Naive thymus-derived CD4-positive, alpha-beta T cell (primary cell): ENCODE measurements at regions not wholly inside any gene's neighbourhood (a gene's known extent, or its start where the extent isn't known, plus 50 kb on each side); places are given as distances from the start of the nearest gene placed in this dataset.

Experiments
- ATAC-seq: fragments of 150-1000 bp; cut with Tn5 transposase; 2 replicates; pipeline ENCODE4 v1.10.0; 2021; ENCODE audit warnings: mild to moderate bottlenecking, moderate library complexity
- CTCF ChIA-PET: fragments of 350-600 bp; sonication (Branson Sonifier 250); formaldehyde crosslinking; loops from one replicate; lab custom pipeline; 2021; ENCODE audit warnings: antibody characterized with exemption; lab: Charles Lee
- POLR2A ChIA-PET: fragments of 350-600 bp; sonication (Branson Sonifier 250); formaldehyde crosslinking; loops from one replicate; lab custom pipeline; 2021; ENCODE audit warnings: antibody characterized with exemption, inconsistent platforms; lab: Charles Lee
- DNase-seq, 9 donors: peaks; one replicate each; pipeline versions ENCODE4 v3.0.0 to v3.0.0-alpha.2; 2020 to 2022; ENCODE audit warnings: mixed read lengths in 1 of 9
- H3K27ac ChIP-seq: one replicate; pipeline ENCODE4 v1.7.0; 2013; ENCODE audit warnings: mild to moderate bottlenecking, low read depth, low read length, moderate library complexity
- H3K27me3 ChIP-seq, 2 donors: one replicate each; pipeline ENCODE4 v1.7.0; 2013; ENCODE audit warnings: low read length in 2 of 2, mild to moderate bottlenecking in 2 of 2, moderate library complexity in 2 of 2; ENCODE audit not compliant: control insufficient read depth in 2 of 2, insufficient read depth in 2 of 2
- H3K36me3 ChIP-seq, 3 experiments: 1 replicate in 2 of 3; 2 replicates in 1 of 3; pipeline ENCODE4 v1.7.0; 2013; ENCODE audit warnings: low read length in 3 of 3, mild to moderate bottlenecking in 3 of 3, moderate library complexity in 1 of 3; ENCODE audit not compliant: insufficient read depth in 3 of 3, control insufficient read depth in 2 of 3
- H3K4me1 ChIP-seq, 2 donors: one replicate each; pipeline ENCODE4 v1.7.0; 2013; ENCODE audit warnings: low read length in 2 of 2, mild to moderate bottlenecking in 2 of 2, moderate library complexity in 1 of 2; ENCODE audit not compliant: control insufficient read depth in 2 of 2, insufficient read depth in 2 of 2
- H3K4me3 ChIP-seq: 2 replicates; pipeline ENCODE4 v1.7.0; 2013; ENCODE audit warnings: mild to moderate bottlenecking, low read length
- H3K9me3 ChIP-seq, 3 experiments: 1 replicate in 2 of 3; 2 replicates in 1 of 3; pipeline ENCODE4 v1.7.0; 2013; ENCODE audit warnings: low read length in 3 of 3; ENCODE audit not compliant: control insufficient read depth in 2 of 3
- H3K27ac Mint-ChIP-seq, 9 donors: one replicate each; pipeline ENCODE4 v1.8.0; 2020 to 2022; ENCODE audit warnings: mixed read lengths in 9 of 9, mild to moderate bottlenecking in 8 of 9, moderate library complexity in 5 of 9, inconsistent platforms in 2 of 9
- H3K27me3 Mint-ChIP-seq, 5 donors: one replicate each; pipeline ENCODE4 v1.8.0; 2021 to 2022; ENCODE audit warnings: mixed read lengths in 5 of 5, mild to moderate bottlenecking in 1 of 5
- H3K36me3 Mint-ChIP-seq, 5 donors: one replicate each; pipeline ENCODE4 v1.8.0; 2020 to 2022; ENCODE audit warnings: mixed read lengths in 5 of 5, mild to moderate bottlenecking in 3 of 5, inconsistent platforms in 1 of 5
- H3K4me1 Mint-ChIP-seq, 7 donors: one replicate each; pipeline ENCODE4 v1.8.0; 2020 to 2022; ENCODE audit warnings: mixed read lengths in 7 of 7, mild to moderate bottlenecking in 3 of 7, inconsistent platforms in 1 of 7
- H3K4me3 Mint-ChIP-seq, 10 donors: one replicate each; pipeline ENCODE4 v1.8.0; 2020 to 2022; ENCODE audit warnings: mild to moderate bottlenecking in 10 of 10, mixed read lengths in 10 of 10, moderate library complexity in 6 of 10, inconsistent platforms in 2 of 10
- H3K9me3 Mint-ChIP-seq, 11 donors: one replicate each; pipeline ENCODE4 v1.8.0; 2020 to 2022; ENCODE audit warnings: mixed read lengths in 11 of 11, mild to moderate bottlenecking in 4 of 11, inconsistent platforms in 1 of 11, moderate library complexity in 1 of 11
- intact Hi-C, 2 donors: fragments of 100-400 bp; cut with micrococcal nuclease; formaldehyde crosslinking; loops; one replicate each; pipeline ENCODE4 v1.15.1; 2023

GRCh38 chr16:7113949-7114348, 218.7 kb upstream of the RBFOX1 start:
- Mint-ChIP-seq H3K27me3 (no peaks in the 10 kb centered on the region), H3K36me3 (no peaks in the 10 kb centered on the region), H3K4me1 (no peaks in the 10 kb centered on the region), H3K9me3 (peaks cover 0 to 11% (median 4%) of the 10 kb centered on the region in 11 donors), H3K27ac (no peak overlapping the region), H3K4me3 (no peak overlapping the region)
- Histone ChIP-seq H3K36me3 (no peaks in the 10 kb centered on the region), H3K27ac (no peak overlapping the region), H3K4me3 (no peak overlapping the region), H3K4me1 (no peaks in the 10 kb centered on the region), H3K9me3 (peaks cover 0 to 3% (median 0%) of the 10 kb centered on the region in 3 experiments), H3K27me3 (no peaks in the 10 kb centered on the region)
- DNase-seq = no peak
- CTCF ChIA-PET = no interaction called here
- intact Hi-C loops = no loop called here
- ATAC-seq = no peak
- POLR2A ChIA-PET = no interaction called here

GRCh38 chr16:7113395-7113794, 219.2 kb upstream of the RBFOX1 start:
- Mint-ChIP-seq H3K36me3 (no peaks in the 10 kb centered on the region), H3K4me3 (no peak overlapping the region), H3K27me3 (no peaks in the 10 kb centered on the region), H3K4me1 (no peaks in the 10 kb centered on the region), H3K27ac (no peak overlapping the region), H3K9me3 (peaks cover 0 to 16% (median 4%) of the 10 kb centered on the region in 11 donors)
- Histone ChIP-seq H3K27ac (no peak overlapping the region), H3K27me3 (no peaks in the 10 kb centered on the region), H3K4me3 (no peak overlapping the region), H3K9me3 (peaks cover 0 to 3% (median 0%) of the 10 kb centered on the region in 3 experiments), H3K4me1 (no peaks in the 10 kb centered on the region), H3K36me3 (no peaks in the 10 kb centered on the region)
- ATAC-seq (no peak), DNase-seq (no peak)
- CTCF ChIA-PET = no interaction called here
- POLR2A ChIA-PET = no interaction called here
- intact Hi-C loops = no loop called here

GRCh38 chr16:7111265-7111664, 221.4 kb upstream of the RBFOX1 start:
- Mint-ChIP-seq H3K27me3 (no peaks in the 10 kb centered on the region), H3K9me3 (peaks cover 0 to 16% (median 4%) of the 10 kb centered on the region in 11 donors), H3K4me1 (no peaks in the 10 kb centered on the region), H3K27ac (no peak overlapping the region), H3K36me3 (no peaks in the 10 kb centered on the region), H3K4me3 (no peak overlapping the region)
- H3K27me3 ChIP-seq = no peaks in the 10 kb centered on the region
- H3K27ac ChIP-seq = no peak overlapping the region
- H3K4me3 ChIP-seq = no peak overlapping the region
- CTCF ChIA-PET = no interaction called here
- POLR2A ChIA-PET = no interaction called here
- H3K36me3 ChIP-seq = no peaks in the 10 kb centered on the region
- ATAC-seq (no peak), DNase-seq (no peak)
- H3K4me1 ChIP-seq = no peaks in the 10 kb centered on the region
- no peaks in the 10 kb centered on the region for H3K9me3 ChIP-seq
- intact Hi-C loops = no loop called here

- Histone ChIP-seq H3K9me3 (no peaks in the 10 kb centered on the region), H3K27ac (no peak overlapping the region), H3K27me3 (no peaks in the 10 kb centered on the region), H3K4me1 (no peaks in the 10 kb centered on the region), H3K36me3 (no peaks in the 10 kb centered on the region), H3K4me3 (no peak overlapping the region)
- Mint-ChIP-seq H3K9me3 (peaks cover 0 to 15% (median 5%) of the 10 kb centered on the region in 11 donors), H3K36me3 (no peaks in the 10 kb centered on the region), H3K27ac (no peak overlapping the region), H3K4me3 (no peak overlapping the region), H3K4me1 (no peaks in the 10 kb centered on the region), H3K27me3 (no peaks in the 10 kb centered on the region)
- DNase-seq (no peak), ATAC-seq (no peak)
- intact Hi-C loops = no loop called here
- CTCF ChIA-PET = no interaction called here
- POLR2A ChIA-PET = no interaction called here
Measured at GRCh38 chr16:7107436-7107835, 225.2 kb upstream of the RBFOX1 start.

- ChIA-PET CTCF (no interaction called here), POLR2A (no interaction called here)
- Mint-ChIP-seq H3K36me3 (no peaks in the 10 kb centered on the region), H3K27me3 (no peaks in the 10 kb centered on the region), H3K4me1 (no peaks in the 10 kb centered on the region), H3K4me3 (no peak overlapping the region), H3K9me3 (peaks cover 0 to 15% (median 7%) of the 10 kb centered on the region in 11 donors), H3K27ac (no peak overlapping the region)
- Histone ChIP-seq H3K27me3 (no peaks in the 10 kb centered on the region), H3K36me3 (no peaks in the 10 kb centered on the region), H3K4me1 (no peaks in the 10 kb centered on the region), H3K9me3 (no peaks in the 10 kb centered on the region), H3K27ac (no peak overlapping the region), H3K4me3 (no peak overlapping the region)
- DNase-seq (no peak), ATAC-seq (no peak)
- intact Hi-C loops = no loop called here
Measured at GRCh38 chr16:7103056-7103455, 229.6 kb upstream of the RBFOX1 start.

GRCh38 chr16:7101054-7101453, 231.6 kb upstream of the RBFOX1 start:
- no peak for DNase-seq
- Mint-ChIP-seq H3K9me3 (peaks cover 0 to 15% (median 10%) of the 10 kb centered on the region in 11 donors), H3K4me1 (no peaks in the 10 kb centered on the region), H3K36me3 (no peaks in the 10 kb centered on the region), H3K27ac (no peak overlapping the region), H3K4me3 (no peak overlapping the region), H3K27me3 (no peaks in the 10 kb centered on the region)
- H3K27ac ChIP-seq = no peak overlapping the region
- H3K27me3 ChIP-seq = no peaks in the 10 kb centered on the region
- ChIA-PET POLR2A (no interaction called here), CTCF (no interaction called here)
- no peaks in the 10 kb centered on the region for H3K9me3 ChIP-seq
- no peaks in the 10 kb centered on the region for H3K36me3 ChIP-seq
- no peaks in the 10 kb centered on the region for H3K4me1 ChIP-seq
- H3K4me3 ChIP-seq = no peak overlapping the region
- intact Hi-C loops = no loop called here
- no peak for ATAC-seq

GRCh38 chr16:7097518-7097917, 235.1 kb upstream of the RBFOX1 start:
- H3K4me1 ChIP-seq = no peaks in the 10 kb centered on the region
- intact Hi-C loops = no loop called here
- H3K4me3 Mint-ChIP-seq = no peak overlapping the region
- no peak overlapping the region for H3K27ac ChIP-seq
- ATAC-seq = no peak
- ChIA-PET CTCF (no interaction called here), POLR2A (no interaction called here)
- H3K9me3 Mint-ChIP-seq = peaks cover 0 to 27% (median 10%) of the 10 kb centered on the region in 11 donors
- no peaks in the 10 kb centered on the region for H3K36me3 Mint-ChIP-seq
- no peak for DNase-seq
- no peaks in the 10 kb centered on the region for H3K9me3 ChIP-seq
- H3K27me3 ChIP-seq = no peaks in the 10 kb centered on the region
- H3K4me1 Mint-ChIP-seq = no peaks in the 10 kb centered on the region
- no peaks in the 10 kb centered on the region for H3K36me3 ChIP-seq
- H3K4me3 ChIP-seq = no peak overlapping the region
- H3K27me3 Mint-ChIP-seq = no peaks in the 10 kb centered on the region
- no peak overlapping the region for H3K27ac Mint-ChIP-seq
